CD1c-positive myeloid dendritic cell (primary cell): ENCODE measurements at regions not wholly inside any gene's neighbourhood (a gene's known extent, or its start where the extent isn't known, plus 50 kb on each side); places are given as distances from the start of the nearest gene placed in this dataset.

Source experiments
- DNase-seq: peaks from one replicate; pipeline ENCODE4 v3.0.0-alpha.2; 2016; ENCODE audit errors: extremely low spot score

- DNase-seq = no peak
Measured at GRCh38 chr12:130101370-130101769, 60.9 kb upstream of the FZD10 start.

GRCh38 chr12:130102266-130102665 lies 60.0 kb upstream of the FZD10 start:
- no peak for DNase-seq

GRCh38 chr12:130104571-130105106 lies 57.6 kb upstream of the FZD10 start:
- no peak for DNase-seq

DNA sequence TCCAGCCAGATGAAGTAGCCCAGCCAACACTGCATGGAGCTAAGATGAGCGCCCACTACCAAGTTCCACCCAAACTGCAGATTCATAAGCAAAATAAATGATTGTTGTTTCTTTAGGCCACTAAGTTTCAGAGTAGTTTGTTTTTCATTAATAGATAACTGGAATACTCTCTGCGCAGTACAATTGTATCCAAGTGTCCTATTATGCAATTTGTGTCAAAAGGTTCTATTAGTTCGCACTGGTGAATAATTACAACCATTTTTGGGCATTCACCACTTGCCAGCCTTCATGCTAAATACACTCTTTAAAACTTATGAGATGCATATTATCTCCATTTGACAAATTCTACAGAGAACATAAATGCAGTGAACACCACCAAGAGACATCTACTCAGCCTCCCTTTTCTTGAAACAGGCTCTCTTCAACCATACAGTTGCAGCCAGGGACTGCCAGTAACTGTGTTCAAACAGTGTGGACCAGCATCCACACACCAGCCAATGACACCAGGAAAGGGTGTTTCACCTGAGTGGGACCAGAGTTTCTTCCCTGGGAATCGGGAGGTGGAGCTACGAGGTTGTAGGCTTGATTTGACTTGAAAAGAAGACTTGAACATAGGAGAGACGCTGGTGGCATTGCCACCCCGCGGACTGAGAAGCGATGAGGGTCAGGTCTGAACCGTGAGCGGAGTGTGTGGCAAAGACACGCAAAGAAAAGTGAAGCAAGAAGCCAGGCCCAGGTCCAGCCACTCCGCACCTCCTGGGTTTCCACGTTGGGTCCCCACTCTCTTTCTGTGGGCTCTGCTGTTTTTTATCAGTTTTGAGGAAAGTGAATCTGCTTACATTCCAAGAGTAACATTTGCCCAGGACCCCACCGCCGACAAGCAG lies 53.0 kb upstream of the FZD10 start:
- no peak for DNase-seq

DNA sequence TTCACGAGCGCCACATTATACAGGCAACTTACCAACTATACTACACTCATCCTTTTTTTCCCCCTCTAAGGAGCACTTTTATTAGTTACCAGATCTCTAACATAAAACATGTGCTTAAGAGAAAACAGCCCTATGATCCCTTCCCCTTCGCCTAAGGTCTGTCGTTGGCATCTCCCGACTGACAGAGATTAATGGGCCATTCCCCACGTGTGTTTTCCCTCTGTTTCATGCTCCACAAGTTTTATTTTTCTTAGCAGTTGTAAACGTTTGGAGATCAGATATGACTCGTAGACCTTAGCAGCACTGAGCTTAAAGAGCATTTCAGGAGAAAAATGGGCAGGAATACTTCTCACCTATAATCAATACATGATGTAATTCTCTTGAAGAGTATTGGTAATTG lies 51.4 kb upstream of the FZD10 start:
- no peak for DNase-seq

DNA sequence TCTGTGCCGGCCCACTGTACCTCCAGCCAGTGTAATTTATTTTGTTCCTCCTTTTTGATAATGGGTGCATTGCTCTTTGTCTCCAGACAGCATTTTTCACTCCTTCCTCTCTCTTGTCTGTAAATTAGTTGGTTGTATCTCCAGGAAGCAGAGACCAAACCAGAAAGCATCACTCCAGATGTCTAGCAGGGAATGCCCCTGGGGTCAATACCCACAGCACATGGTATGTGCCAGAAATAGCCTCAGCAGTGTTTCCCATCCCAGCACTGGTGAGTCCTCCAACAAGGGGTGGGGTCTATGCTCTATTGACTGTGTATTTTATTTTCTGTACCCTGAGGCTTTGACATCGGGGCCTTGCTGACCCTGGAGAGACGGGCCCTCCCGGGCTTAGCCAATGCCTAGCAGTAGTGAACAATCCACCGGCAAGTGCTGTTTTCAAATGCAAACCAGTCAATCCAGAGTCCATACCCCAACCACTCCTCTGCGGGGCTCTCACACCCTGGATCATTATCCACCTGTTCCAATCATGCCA lies 50.2 kb upstream of the FZD10 start:
- no peak for DNase-seq
